DLD1 (cell line): ENCODE measurements at regions not wholly inside any gene's neighbourhood (a gene's known extent, or its start where the extent isn't known, plus 50 kb on each side); places are given as distances from the start of the nearest gene placed in this dataset.

Experiments used
- in situ Hi-C: cut with HindIII; loops from 2 replicates; pipeline ENCODE4 v1.10.0; 2017; ENCODE audit warnings: low sequenced_read_pairs

DNA sequence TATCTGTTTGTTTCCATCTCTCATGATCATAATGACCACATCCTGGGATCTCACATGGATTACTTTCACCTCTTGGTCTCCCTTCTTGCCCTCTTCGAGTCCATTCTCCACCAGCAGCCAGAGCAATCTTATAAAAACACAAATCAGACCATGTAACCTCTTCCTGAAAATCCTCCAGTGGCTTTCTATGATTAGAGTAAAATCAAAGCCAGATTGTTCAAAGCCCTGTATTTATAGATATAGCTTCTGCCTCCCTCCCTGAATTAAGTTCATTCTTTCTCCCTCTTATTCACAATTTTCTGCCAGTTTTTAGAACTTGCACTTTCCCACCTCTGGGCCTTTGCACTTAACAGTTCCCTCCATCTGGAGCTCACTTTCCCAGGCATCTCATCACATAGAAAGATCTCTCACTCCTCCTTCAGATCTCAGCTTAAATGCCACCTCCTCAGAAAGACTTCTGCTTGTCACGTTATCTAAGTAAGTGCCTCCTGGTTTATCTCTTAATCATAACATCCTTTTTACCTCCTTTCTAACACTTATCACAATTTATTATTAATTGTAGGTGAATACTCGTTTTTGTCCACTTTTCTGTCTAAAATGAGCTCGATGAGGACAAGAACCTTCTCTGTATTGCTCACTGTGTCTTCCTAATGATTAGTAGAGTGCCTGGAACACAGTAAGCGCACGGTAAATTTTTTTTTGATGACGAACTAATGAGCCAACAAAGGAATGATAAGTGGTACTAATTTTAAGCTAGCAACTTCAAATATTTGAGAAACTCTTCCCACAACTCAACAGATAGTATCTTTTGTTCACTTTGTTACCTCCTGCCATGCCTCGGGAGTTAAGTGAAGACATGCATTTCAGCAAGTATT is 80.5 kb downstream of the CYB561 start:
- in situ Hi-C loops: no loop called here

DNA sequence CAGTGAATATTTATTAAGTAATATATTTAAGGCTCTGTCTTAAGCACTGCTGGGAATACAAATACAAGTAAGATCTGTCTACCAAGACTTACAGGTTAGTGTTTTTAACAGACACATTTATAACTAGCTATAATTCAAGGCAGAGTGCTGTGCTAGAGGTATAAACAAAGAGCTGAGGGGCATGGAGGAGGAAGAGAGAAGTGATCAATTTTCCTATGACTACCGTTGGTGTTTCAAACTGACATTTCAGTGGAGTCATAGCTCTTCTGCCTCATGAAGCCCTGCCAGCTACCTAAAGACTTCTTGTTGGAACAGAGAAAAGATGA is 79.9 kb downstream of the CYB561 start:
- in situ Hi-C loops: no loop called here

DNA sequence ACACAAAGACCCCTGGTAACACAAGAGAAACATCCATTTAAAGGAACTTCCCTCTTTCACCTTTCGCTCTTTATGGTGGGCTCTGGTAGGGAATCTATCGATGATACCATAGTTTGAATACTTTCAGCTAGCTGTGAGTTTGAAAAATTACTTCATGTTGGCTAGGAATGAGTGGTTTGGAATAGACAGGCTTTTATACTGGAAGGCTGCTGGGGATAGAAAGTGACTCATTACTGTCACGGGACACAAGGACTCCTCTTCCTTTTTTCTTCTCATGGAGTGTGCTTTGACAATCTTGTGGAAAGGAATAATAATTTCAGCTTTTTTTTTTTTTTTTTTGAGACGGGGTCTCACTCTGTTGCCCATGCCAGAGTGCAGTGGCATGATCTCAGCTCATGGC is 76.9 kb downstream of the CYB561 start:
- in situ Hi-C loops: no loop called here

DNA sequence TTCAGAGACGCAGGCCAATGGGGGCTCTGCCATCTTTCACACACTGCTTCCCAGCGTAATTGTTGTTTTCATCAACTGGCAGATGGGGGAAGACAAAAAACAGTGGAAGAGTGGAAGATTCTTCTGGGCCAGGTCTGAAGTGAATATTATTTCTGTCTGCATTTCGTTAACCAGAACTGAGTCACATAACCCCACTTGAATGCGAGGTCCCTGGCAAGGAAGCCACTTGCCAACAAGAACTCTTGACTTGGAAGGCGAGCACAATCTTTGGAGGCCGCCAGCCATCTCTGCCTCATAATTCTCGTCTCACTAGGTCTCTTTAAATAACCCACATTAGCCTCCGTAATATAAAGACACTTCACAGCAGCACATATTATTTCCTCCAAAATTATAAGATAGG is 75.4 kb downstream of the CYB561 start:
- in situ Hi-C loops: no loop called here

DNA sequence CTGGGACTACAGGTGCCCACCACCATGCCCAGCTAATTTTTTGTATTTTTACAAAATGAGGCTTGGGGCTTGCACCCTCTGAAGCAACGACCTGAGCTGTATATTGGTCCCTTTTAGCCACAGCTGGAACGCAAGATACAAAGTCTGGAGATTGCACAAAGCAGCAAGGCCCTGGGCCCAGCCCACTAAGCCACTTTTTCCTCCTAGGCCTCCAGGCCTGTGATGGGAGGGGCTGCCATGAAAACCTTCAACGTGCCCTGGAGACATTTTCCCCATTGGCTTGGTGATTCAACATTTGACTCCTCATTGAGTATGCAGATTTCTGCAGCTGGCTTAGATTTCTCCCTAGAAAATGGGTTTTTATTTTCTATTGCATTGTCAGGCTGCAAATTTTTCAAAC is 69.2 kb downstream of the CYB561 start:
- in situ Hi-C loops: loop anchor here (25.0 kb wide), 1 partner anchor 265 kb away; no protein-coding TSS in a partner anchor

DNA sequence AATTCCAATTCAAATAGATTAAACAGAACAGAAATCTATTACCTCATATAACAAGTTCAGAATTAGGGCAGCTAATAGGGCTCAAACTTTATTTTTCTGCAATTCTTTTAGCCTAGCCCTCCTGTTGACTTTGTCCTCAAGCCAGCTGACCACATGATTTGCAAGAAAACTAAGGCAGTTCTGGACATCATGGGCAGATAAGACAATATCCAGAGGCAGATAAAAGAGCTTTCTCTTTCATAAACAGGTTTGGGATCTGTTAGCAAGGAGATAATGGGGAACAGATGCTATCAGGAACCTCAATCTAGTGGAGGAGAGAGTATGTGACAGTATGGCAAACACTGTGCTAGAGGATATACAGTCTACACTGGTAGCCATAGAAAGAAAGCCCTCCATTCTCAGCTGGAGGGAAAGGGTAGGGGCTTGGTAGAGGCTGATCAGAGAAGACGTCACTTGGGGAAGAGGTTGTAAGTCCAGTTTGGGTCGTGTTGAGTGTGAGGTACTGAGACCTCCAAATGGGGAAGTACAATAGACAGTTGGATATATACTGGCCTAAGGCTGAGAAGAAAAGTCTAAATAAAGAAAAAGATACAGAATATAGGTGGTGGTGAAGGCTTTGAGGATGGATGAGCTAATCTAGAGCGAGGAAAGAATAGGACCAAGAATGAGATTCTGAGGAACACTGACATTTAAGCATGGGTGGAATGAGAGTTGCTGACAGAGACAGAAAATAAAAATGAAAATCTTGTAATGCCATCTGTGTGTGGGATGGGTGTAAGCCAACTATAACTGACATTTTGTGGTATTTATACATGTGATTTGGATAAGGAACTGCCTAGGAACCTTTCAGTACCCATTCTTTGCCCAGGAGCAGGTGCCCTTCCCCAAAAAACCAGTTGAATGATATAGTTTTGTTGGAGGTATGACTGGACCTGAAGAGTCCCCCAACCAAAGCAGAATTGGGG is 67.4 kb downstream of the CYB561 start:
- in situ Hi-C loops: loop anchor here (25.0 kb wide), 1 partner anchor 266 kb away; no protein-coding TSS in a partner anchor

DNA sequence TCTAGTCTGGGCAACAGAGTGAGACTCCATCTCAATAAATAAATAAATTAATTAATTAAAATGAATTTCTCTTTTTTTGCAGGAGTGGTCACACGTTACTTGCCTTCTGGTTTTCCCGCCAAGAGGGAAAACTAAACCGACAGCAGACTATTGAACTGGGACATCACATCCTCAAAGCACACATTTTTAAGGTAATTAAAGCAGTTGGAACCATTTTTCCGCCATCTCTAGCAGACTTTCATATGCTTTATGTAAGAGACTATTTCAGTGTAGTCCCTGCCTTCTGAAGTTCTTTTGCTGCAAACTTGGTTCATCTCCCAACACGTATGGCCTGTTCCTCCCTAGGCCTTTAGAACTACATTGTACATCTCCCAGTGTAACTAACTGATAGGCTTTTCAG is 66.5 kb downstream of the CYB561 start:
- in situ Hi-C loops: loop anchor here (25.0 kb wide), 1 partner anchor 267 kb away; no protein-coding TSS in a partner anchor

DNA sequence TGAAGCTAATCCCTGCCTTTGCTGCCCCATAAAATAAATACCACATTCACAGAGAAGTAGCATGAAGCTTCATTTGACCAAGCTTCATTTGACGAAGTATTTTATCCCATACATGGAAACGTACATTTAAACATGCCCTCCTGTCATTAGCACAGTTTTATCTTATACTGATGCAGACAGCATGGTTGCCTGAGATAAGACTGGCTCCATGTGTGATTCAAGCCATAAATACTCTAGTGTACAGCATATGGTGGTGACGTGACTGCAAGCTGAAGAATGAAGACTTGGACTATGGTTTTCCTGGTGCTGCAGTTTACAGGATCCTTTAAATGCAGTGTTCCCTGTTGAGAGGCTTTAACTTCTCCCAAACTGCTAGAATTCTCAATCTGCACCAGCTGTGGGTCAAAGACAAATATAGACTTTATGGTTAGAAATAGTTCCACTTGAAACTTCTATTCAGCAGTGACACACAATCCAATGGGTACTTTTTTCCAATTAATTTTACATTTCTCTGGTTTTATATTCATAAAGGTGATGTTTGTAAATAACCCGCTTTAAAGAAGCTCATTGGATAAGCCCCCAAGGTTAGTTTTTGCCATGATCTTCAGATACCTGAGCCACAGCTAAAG is 64.9 kb downstream of the CYB561 start:
- in situ Hi-C loops: loop anchor here (25.0 kb wide), 1 partner anchor 269 kb away; no protein-coding TSS in a partner anchor

DNA sequence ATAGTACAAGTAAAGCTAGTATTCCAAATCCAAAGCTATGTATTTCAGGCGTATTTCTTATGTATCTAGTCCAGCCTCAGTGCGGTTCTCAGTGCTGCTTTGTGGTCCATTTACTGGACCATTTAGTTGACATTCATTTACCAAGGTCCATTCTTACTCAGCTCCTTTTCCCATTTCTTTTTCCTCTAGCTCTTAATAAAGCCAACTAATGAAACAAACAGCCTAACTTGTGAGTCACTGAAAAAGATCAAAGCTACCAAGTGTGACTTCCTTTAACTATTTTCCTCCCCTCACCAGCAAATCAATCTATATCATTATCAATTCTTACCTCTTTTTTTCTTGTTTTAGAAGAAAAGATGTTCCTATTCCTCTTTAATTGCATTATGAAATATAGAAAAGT is 64.0 kb downstream of the CYB561 start:
- in situ Hi-C loops: loop anchor here (25.0 kb wide), 1 partner anchor 270 kb away; no protein-coding TSS in a partner anchor
